HG03354 (cell line): ENCODE measurements at regions not wholly inside any gene's neighbourhood (a gene's known extent, or its start where the extent isn't known, plus 50 kb on each side); places are given as distances from the start of the nearest gene placed in this dataset.

Experiments used
- ATAC-seq: cut with Tn5 transposase; IDR thresholded peaks from one replicate; pipeline ENCODE4 v1.9.1; 2021; ENCODE audit warnings: mild to moderate bottlenecking; ENCODE audit not compliant: unreplicated experiment, poor library complexity, severe bottlenecking

GRCh38 chr9:117549444-117549843 lies 134.6 kb upstream of the ASTN2 start:
- no peak for ATAC-seq

- no peak for ATAC-seq
These were observed 133.7 kb upstream of the ASTN2 start for GRCh38 chr9:117548556-117548955.

GRCh38 chr9:117547904-117548303 lies 133.0 kb upstream of the ASTN2 start:
- ATAC-seq, result no peak

DNA sequence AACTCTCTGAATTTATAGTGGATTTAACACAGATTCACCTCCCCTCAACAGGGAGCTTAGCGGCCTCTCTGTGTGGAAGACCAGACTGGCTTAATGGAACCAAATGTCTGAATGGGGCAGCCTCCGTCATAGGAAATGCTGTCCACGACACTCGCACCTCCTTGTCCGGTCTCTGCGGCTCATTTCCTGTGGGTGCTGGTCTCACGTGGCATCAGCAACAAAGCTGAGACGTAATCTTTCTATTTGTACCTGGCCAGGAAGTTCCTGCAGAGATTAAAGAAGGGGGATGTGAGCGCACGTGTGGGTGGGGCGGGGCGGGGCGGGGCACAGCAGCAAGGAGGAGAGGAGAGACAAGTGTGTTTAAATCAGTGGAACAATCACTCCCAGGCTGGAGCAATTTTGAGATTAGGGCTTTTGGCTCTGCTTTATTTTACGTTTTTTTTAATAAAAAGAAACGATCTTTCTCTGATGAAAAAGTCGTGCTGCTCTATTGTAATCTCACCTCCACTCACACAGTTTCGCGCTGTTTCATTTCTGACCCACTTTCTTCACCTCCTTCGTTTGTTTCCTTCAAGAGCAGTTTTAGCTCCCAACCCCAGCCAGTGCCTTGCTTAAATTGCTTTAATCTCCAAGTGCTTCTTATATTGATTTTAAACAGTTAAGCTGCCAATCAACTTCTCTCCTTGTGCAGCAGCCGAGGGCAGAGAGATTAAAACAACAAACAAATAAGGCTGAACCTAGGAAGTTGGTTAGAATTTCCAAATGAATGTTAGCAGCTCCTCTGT lies 132.2 kb upstream of the ASTN2 start:
- no peak for ATAC-seq

DNA sequence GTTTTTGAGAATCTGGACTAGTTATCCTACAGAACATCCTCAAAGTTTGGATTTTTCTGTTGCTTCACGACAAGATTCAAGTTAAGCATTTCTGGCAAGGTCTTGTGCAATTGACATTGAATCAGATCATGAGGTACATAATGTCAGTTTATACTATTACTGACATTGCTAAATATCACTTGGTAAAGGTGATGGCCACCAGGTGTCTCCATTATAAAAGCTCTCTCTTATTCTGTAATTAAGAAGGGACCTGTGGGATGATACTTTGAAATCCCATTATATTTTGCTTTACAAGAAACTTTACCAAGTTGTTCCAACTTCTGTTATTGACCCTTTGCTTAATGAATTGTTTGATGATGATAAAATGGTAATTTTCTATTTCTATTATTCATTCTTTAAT lies 131.0 kb upstream of the ASTN2 start:
- no peak for ATAC-seq

DNA sequence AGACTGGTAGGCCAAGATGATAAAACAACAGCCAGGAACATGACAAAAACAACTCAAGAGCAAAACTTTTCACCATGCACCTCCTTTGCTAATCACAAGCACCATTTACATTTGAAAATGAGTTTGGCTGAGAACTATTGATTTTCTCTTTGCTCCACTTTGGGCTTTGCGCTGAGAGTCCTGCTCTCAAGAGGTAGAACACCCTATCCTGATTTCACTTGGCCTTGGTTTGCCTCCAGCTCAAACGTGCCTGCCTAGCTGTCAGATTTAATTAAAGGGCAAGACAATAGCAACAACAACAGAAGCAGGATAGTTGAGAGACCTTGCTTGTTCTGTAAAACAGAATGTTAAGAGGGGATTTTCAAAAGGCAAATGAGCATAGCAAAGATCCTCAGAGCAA lies 128.2 kb upstream of the ASTN2 start:
- no peak for ATAC-seq

DNA sequence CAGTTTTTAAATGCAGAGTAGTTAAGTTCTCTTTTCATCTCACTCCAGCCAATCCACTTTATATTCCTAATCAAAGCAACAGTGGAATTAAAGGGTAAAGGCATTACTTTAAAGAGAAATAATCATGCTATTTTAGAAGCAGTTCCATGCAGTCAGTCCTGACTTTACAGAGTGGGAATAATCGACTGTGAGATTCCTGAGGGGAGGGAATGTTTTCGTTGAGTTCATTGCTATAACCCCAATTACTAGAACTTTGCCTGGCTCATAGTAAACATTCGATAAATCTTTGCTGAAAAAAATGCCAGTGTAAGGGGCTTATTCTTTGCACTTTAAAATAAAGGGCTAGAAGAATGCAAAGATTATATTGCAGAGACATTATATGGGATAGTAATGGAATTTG lies 127.2 kb upstream of the ASTN2 start:
- ATAC-seq, result no peak

- ATAC-seq, result no peak
These were observed 126.3 kb upstream of the ASTN2 start for GRCh38 chr9:117541181-117541580.

DNA sequence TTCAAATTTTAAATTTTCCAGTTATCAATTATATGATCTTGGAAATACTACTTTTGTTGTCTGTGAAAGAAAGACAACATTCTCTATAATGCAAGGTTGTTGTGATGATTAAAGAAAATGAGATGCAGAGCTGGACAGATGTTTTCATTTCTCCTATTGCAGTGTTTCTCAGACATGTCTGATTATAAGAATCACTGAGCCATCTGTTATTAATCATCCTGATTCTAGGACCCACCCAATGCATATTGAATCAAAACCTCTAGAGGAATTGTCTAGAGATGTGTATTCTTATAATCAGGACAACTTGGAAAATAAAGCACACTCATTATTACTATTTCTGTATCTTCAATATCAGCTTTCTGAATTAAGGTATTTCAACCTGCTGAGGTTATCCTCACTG lies 121.1 kb upstream of the ASTN2 start:
- no peak for ATAC-seq

GRCh38 chr9:117535434-117535833 lies 120.6 kb upstream of the ASTN2 start:
- no peak for ATAC-seq

GRCh38 chr9:117528225-117528624 lies 113.4 kb upstream of the ASTN2 start:
- ATAC-seq, result peak; percentile 57

GRCh38 chr9:117526674-117527073 lies 111.8 kb upstream of the ASTN2 start:
- ATAC-seq, result no peak

DNA sequence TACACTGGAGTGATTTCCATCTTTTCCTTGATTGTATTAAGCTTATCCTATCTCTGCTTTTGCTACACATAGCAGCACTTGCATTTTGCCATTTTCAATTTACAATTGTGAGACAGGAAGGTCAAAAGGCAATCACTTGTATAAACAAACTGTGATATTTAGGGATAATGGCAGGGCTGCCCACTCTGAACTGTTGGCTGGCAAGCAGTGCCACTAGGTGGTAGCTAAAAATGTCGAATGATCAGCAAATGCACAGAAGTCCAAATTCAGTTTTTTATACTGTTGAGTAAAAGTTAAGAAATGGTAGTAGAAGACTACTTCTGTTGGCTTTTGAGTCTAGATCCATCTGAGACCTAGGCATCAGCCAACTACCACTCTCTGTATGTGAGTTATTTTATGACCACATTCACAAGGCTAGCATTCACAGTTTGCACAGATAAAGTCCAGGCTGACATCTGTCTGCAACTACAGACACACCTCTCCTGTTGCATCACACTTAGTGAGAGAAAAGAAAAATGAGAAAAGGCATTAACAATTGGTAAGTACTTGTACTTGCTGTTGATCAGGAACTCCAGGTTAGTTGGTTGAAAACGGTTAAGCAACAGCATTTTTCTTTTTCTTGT lies 108.8 kb upstream of the ASTN2 start:
- no peak for ATAC-seq

GRCh38 chr9:117521293-117521692 lies 106.4 kb upstream of the ASTN2 start:
- ATAC-seq, result no peak

DNA sequence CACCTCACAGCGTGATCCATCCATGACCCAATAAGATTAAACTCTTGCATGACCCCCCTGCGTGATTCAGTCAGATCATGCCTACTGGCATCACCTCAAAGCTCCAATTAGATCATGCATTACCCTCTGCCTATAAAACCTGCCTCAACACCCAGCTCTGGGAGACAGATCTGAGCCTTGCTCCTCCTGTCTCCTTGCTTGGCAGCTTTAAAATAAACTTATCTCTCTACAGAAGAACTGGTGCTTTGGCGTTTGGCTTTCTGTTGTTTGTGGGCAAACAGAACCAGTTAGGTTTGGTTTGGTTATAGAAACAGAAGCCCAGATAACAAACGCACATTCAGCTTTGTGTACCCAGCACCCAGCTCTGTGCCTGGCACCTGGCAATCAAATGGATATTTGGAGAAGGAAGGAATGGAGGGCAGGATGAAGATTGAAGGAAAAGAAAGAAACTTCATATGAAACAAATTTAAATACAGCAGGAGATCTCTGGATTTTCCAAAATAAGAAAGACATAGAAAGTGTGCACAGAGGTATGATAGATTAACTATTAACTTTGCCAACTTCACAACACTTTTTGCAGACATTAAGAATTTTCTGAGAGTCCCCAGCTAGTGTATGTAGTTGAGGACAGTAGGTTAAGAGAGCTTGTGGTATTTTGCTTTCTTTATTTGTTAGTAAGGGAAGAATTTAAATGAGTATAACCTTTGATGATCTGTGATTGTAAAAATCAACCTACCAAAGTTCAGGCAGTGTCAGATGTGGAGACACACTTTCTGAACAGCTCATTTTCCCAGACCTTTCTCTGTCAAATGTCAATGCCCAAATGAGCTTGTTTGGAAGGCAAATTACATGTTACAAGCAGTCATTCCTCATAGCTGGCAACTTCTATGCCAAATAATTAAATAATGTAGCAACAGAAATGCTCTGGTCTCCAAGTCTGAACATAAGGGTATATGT lies 102.1 kb upstream of the ASTN2 start:
- no peak for ATAC-seq

DNA sequence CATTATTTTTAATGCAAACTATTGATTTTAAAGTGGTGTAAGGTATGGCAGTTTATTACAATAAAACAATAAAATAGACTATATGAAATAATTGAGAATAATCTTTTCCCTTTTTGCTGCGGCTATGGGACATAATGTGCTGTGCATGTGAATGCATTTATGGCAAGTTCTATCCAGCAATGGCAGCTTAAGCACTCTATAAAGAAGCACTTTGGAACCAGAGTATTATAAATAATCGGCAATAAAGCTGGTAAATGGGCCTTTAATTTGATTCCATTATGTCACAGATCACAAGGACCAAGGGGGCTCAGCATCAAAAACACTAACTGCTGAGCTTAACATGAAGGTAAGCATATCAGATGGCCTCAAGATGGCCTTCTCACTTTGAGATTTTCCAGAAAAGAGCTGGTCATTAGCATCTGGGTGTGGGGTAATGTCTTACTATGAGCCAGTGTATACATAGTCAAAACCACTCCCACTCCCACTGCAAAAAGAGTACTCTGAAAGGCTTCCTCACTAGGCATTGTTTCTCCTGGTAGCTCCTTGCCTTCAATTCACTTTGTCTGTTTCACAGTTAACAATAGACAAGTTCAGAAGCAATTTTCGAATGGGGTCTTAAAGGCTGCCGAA lies 97.1 kb upstream of the ASTN2 start:
- ATAC-seq, result no peak

- no peak for ATAC-seq
These were observed 81.5 kb upstream of the ASTN2 start for GRCh38 chr9:117496307-117496706.

GRCh38 chr9:117494401-117495090 lies 79.7 kb upstream of the ASTN2 start:
- ATAC-seq, result no peak

- no peak for ATAC-seq
These were observed 77.6 kb upstream of the ASTN2 start for GRCh38 chr9:117492476-117492875.
